HepG2 (cell line): ENCODE measurements at regions not wholly inside any gene's neighbourhood (a gene's known extent, or its start where the extent isn't known, plus 50 kb on each side); places are given as distances from the start of the nearest gene placed in this dataset.

Experiments used
- ATAC-seq: fragments of 200-7000 bp; cut with Tn5 transposase; 3 replicates; pipeline ENCODE4 v1.9.1; 2020; ENCODE audit warnings: mild to moderate bottlenecking, moderate library complexity
- BruUV-seq: library from RNA; stranded (reverse); fragments of 400-500 nt; replicated peaks from 2 replicates; lab custom pipeline; 2021; lab: Mats Ljungman, UMichigan
- CTCF ChIA-PET: fragments of 300-600 bp; formaldehyde crosslinking; extraction: SDS; loops from one replicate; lab custom pipeline; 2021; ENCODE audit warnings: low total read pairs, inconsistent platforms, low intra/inter-chr PET ratio; lab: Yijun Ruan, JAX
- POLR2A ChIA-PET: fragments of 350-600 bp; sonication (Branson Sonifier 250); formaldehyde crosslinking; loops from one replicate; lab custom pipeline; 2020; ENCODE audit warnings: antibody characterized with exemption, inconsistent platforms; lab: Yijun Ruan, JAX
- DNase-seq: peaks from one replicate; pipeline ENCODE4 v3.0.0-alpha.2; 2015; ENCODE audit warnings: low spot score
- FAIRE-seq: peaks from 3 replicates; lab custom pipeline; 2011; peaks lifted over from hg19 to GRCh38; lab: Jason Lieb, UNC
- H2AFZ ChIP-seq: one replicate; pipeline ENCODE4 v1.6.1; 2011; ENCODE audit warnings: low read length, inconsistent platforms
- H3K27ac ChIP-seq: fragments of 300-600 bp; 3 replicates; pipeline ENCODE4 v1.8.0; 2011; ENCODE audit warnings: mixed run types, mild to moderate bottlenecking, mixed read lengths, low read length, inconsistent platforms; ENCODE audit not compliant: insufficient read depth; ENCODE audit errors: extremely low read length
- H3K27me3 ChIP-seq, 2 experiments: fragments of 200-600 bp in 1 of 2; 2 replicates in 1 of 2; 3 replicates in 1 of 2; pipeline versions ENCODE4 v1.6.0 to v1.8.0; 2011; ENCODE audit warnings: low read length in 2 of 2, mild to moderate bottlenecking in 2 of 2, moderate library complexity in 2 of 2, inconsistent platforms in 1 of 2; ENCODE audit not compliant: insufficient read depth in 2 of 2, control insufficient read depth in 1 of 2
- H3K36me3 ChIP-seq, 2 experiments: fragments of 200-600 bp in 1 of 2; replicated peaks in 1 of 2; 2 replicates in 1 of 2; 3 replicates in 1 of 2; pipeline versions ENCODE4 v1.5.1 to v1.8.0; 2011; ENCODE audit warnings: low read length in 2 of 2, inconsistent platforms in 1 of 2; ENCODE audit not compliant: insufficient read depth in 2 of 2, control insufficient read depth in 1 of 2
- H3K4me1 ChIP-seq: 2 replicates; pipeline ENCODE4 v1.5.1; 2012; ENCODE audit warnings: low read length, inconsistent platforms; ENCODE audit not compliant: insufficient read depth
- H3K4me2 ChIP-seq: 2 replicates; pipeline ENCODE4 v1.6.0; 2011; ENCODE audit warnings: low read depth, low read length, inconsistent platforms
- H3K4me3 ChIP-seq, 3 experiments: fragments of 200-600 bp in 1 of 3; sonication (generic), shearing (Covaris generic) in 1 of 3; replicated peaks in 1 of 3; 2 replicates each; pipeline ENCODE4 v1.5.1; 2011 to 2016; ENCODE audit warnings: low read length in 3 of 3, inconsistent platforms in 2 of 3, low read depth in 2 of 3, mild to moderate bottlenecking in 2 of 3, control low read depth in 1 of 3, mixed read lengths in 1 of 3; ENCODE audit not compliant: insufficient read depth in 1 of 3
- H3K79me2 ChIP-seq: one replicate; pipeline ENCODE4 v1.6.1; 2011; ENCODE audit warnings: low read length, inconsistent platforms; ENCODE audit not compliant: insufficient read depth
- H3K9ac ChIP-seq: 2 replicates; pipeline ENCODE4 v1.6.0; 2011; ENCODE audit warnings: mild to moderate bottlenecking, low read depth, low read length, inconsistent platforms; ENCODE audit not compliant: insufficient read depth
- H3K9me3 ChIP-seq: 2 replicates; pipeline ENCODE4 v1.5.1; 2012; ENCODE audit warnings: mild to moderate bottlenecking, low read length
- H4K20me1 ChIP-seq: 2 replicates; pipeline ENCODE4 v1.6.0; 2011; ENCODE audit warnings: inconsistent platforms, mild to moderate bottlenecking, low read length, moderate library complexity; ENCODE audit not compliant: insufficient read depth
- ZBTB43 ChIP-seq: sonication (generic); formaldehyde crosslinking; conservative IDR thresholded peaks from 2 replicates; pipeline ENCODE4 v1.4.0; 2020; ENCODE audit warnings: missing genetic modification reagents
- ZNF281 ChIP-seq: sonication (generic); formaldehyde crosslinking; IDR thresholded peaks from 2 replicates; pipeline ENCODE4 v1.4.0; 2020; ENCODE audit warnings: missing genetic modification reagents, borderline replicate concordance
- ZNF510 ChIP-seq: sonication (generic); formaldehyde crosslinking; IDR thresholded peaks from 2 replicates; pipeline ENCODE4 v1.4.0; 2020; ENCODE audit warnings: low read depth, mild to moderate bottlenecking, missing genetic modification reagents
- ZNF557 ChIP-seq: sonication (generic); formaldehyde crosslinking; IDR thresholded peaks from 2 replicates; pipeline ENCODE4 v1.4.0; 2020; ENCODE audit warnings: missing genetic modification reagents
- ZNF674 ChIP-seq: sonication (generic); formaldehyde crosslinking; IDR thresholded peaks from 2 replicates; pipeline ENCODE4 v1.5.0; 2020; ENCODE audit warnings: low read depth, mild to moderate bottlenecking, missing genetic modification reagents
- WGBS: methylation state at CpG from one replicate; pipeline ENCODE4 v1.1.6; 2017; ENCODE audit warnings: low lambda C conversion rate; 5-methylcytosine and 5-hydroxymethylcytosine counted together
- in situ Hi-C: cut with HindIII; loops from 2 replicates; pipeline ENCODE4 v1.10.0; 2017; ENCODE audit warnings: low pct_unique_long_range_greater_than_20kb; ENCODE audit not compliant: extremely low pct_ligation_motif_present
- intact Hi-C: fragments of 100-400 bp; cut with micrococcal nuclease; formaldehyde crosslinking; loops from one replicate; pipeline ENCODE4 v1.10.0; 2022; ENCODE audit not compliant: unreplicated experiment
- TF ChIP-seq, protein P1 (sequence below): sonication (generic); formaldehyde crosslinking; conservative IDR thresholded peaks from 2 replicates; pipeline ENCODE4 v1.4.0; 2020; ENCODE audit warnings: missing genetic modification reagents
- TF ChIP-seq, protein P2 (sequence below): sonication (generic); formaldehyde crosslinking; IDR thresholded peaks from 2 replicates; pipeline ENCODE4 v1.8.1; 2023; ENCODE audit warnings: missing genetic modification reagents, inconsistent platforms, borderline replicate concordance

- ChIA-PET POLR2A (no interaction called here), CTCF (no interaction called here)
- WGBS = 53% methylated on average over 13 of the region's 16 CpGs
- BruUV-seq = no TSS peak
- FAIRE-seq = no peak
- no peak for DNase-seq
- no peaks in the 10 kb centered on the region for H3K9me3 ChIP-seq
- H3K36me3 ChIP-seq = no peaks in the 10 kb centered on the region
- no peak overlapping the region for H3K4me2 ChIP-seq
- TF ChIP-seq ZBTB43 (CRISPR knock-in tag) = no peak
- H3K4me3 ChIP-seq = no peak overlapping the region
- intact Hi-C loops (no loop called here), in situ Hi-C loops (no loop called here)
- H3K27me3 ChIP-seq = peaks cover 2 to 6% of the 10 kb centered on the region in 2 experiments; a peak in 2 of 5 replicates
- no peak for ATAC-seq
- H3K79me2 ChIP-seq = no peaks in the 10 kb centered on the region
- H3K27ac ChIP-seq = no peak overlapping the region
- H4K20me1 ChIP-seq = no peaks in the 10 kb centered on the region
- no peak overlapping the region for H2AFZ ChIP-seq
- no peaks in the 10 kb centered on the region for H3K4me1 ChIP-seq
- H3K9ac ChIP-seq = no peak overlapping the region
Measured at GRCh38 chr9:14515571-14516198, 177.5 kb downstream of the ZDHHC21 start.

DNA sequence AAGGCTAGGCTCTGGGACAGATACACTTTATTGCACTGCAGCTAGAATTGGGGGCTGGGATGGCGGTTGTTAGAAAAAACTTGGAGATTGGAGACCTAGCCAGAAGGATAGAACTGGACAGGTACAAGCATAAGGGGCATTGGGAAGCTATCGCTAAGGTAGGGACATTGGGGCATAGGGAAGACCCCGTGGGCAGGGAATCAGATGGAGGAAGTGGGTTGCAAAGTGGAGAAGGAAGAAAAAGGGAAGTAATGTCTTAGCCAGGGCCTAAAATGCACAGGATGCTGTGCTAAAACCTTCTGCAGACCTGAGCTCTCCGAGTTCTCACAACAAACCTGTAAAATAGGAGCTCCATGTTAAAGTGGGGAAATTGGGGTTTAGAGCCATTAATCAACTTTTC is 178.2 kb downstream of the ZDHHC21 start:
- WGBS = 18% methylated on average over 4 of the region's 4 CpGs
- no peak for ATAC-seq
- CTCF ChIA-PET = no interaction called here
- Histone ChIP-seq H3K4me1 (no peaks in the 10 kb centered on the region), H3K27me3 (peaks cover 2 to 6% of the 10 kb centered on the region in 2 experiments; a peak in 2 of 5 replicates), H3K4me3 (no peak overlapping the region), H3K36me3 (no peaks in the 10 kb centered on the region), H3K4me2 (no peak overlapping the region), H3K27ac (no peak overlapping the region), H3K79me2 (no peaks in the 10 kb centered on the region), H4K20me1 (no peaks in the 10 kb centered on the region), H3K9me3 (no peaks in the 10 kb centered on the region), H2AFZ (no peak overlapping the region), H3K9ac (no peak overlapping the region)
- TF ChIP-seq ZNF281 (CRISPR knock-in tag) = no peak
- TF ChIP-seq ZNF510 (CRISPR knock-in tag) = no peak
- no peak for TF ChIP-seq ZNF557 (CRISPR knock-in tag)
- no peak for TF ChIP-seq ZNF674
- TF ChIP-seq, protein P1, sequence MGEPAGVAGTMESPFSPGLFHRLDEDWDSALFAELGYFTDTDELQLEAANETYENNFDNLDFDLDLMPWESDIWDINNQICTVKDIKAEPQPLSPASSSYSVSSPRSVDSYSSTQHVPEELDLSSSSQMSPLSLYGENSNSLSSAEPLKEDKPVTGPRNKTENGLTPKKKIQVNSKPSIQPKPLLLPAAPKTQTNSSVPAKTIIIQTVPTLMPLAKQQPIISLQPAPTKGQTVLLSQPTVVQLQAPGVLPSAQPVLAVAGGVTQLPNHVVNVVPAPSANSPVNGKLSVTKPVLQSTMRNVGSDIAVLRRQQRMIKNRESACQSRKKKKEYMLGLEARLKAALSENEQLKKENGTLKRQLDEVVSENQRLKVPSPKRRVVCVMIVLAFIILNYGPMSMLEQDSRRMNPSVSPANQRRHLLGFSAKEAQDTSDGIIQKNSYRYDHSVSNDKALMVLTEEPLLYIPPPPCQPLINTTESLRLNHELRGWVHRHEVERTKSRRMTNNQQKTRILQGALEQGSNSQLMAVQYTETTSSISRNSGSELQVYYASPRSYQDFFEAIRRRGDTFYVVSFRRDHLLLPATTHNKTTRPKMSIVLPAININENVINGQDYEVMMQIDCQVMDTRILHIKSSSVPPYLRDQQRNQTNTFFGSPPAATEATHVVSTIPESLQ (CRISPR knock-in tag) = no peak
- TF ChIP-seq, protein P2, sequence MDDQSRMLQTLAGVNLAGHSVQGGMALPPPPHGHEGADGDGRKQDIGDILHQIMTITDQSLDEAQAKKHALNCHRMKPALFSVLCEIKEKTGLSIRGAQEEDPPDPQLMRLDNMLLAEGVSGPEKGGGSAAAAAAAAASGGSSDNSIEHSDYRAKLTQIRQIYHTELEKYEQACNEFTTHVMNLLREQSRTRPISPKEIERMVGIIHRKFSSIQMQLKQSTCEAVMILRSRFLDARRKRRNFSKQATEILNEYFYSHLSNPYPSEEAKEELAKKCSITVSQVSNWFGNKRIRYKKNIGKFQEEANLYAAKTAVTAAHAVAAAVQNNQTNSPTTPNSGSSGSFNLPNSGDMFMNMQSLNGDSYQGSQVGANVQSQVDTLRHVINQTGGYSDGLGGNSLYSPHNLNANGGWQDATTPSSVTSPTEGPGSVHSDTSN (CRISPR knock-in tag) = no peak
- BruUV-seq = no TSS peak
- POLR2A ChIA-PET = no interaction called here
- in situ Hi-C loops = no loop called here
- intact Hi-C loops = no loop called here
- no peak for DNase-seq
- no peak for FAIRE-seq
